SH-SY5Y (cell line): ENCODE measurements at regions not wholly inside any gene's neighbourhood (a gene's known extent, or its start where the extent isn't known, plus 50 kb on each side); places are given as distances from the start of the nearest gene placed in this dataset.

Source experiments
- GATA2 ChIP-seq: IDR thresholded peaks from 2 replicates; pipeline ENCODE4 v1.6.1; 2011; ENCODE audit warnings: mild to moderate bottlenecking, low read depth, low read length
- GATA3 ChIP-seq: IDR thresholded peaks from 2 replicates; pipeline ENCODE4 v1.6.1; 2011; ENCODE audit warnings: low read depth, mild to moderate bottlenecking, low read length, moderate library complexity

DNA sequence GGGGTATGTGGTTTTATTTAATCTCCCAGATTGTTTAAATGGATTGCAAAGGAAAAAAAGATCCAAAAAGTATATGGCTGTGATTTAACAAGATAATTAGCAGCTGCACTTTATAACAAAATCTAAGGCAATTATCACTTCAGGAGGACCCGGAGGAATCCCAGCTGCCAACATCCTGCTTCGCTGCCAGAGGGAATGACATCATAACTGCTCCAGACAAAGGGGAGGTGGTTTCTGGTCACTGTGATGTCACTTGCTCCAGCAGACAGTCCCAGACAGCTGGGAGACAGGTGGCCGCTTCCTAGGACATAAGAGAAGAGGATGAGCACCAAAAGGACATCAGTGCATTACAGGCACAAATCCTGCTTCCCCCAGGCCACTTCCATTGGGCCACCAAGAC, 371.0 kb downstream of the BCOR start:
- TF ChIP-seq GATA3 (no peak), GATA2 (no peak)

DNA sequence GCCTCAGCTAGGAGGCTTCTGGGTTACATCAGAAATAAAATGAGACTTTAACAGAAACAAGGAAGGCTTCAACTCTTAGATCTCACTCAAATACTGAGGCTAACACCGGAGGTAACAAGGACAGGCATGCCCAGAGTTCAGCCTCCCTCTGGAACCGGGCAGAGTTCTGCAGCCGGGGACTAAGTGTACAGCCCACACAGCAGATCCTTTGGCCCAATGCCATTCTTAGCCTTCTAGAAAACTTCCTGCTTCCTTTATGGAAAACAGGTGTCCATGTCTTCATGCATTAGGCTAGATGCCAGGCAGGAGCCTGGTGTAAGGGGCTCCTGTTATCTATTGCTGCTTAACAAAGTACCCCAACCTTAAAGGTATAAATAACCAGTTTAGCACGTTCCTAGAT, 369.7 kb downstream of the BCOR start:
- TF ChIP-seq GATA3 (no peak), GATA2 (0 out of 2 replicates have a peak, but pooled peaks have one; percentile 9)

DNA sequence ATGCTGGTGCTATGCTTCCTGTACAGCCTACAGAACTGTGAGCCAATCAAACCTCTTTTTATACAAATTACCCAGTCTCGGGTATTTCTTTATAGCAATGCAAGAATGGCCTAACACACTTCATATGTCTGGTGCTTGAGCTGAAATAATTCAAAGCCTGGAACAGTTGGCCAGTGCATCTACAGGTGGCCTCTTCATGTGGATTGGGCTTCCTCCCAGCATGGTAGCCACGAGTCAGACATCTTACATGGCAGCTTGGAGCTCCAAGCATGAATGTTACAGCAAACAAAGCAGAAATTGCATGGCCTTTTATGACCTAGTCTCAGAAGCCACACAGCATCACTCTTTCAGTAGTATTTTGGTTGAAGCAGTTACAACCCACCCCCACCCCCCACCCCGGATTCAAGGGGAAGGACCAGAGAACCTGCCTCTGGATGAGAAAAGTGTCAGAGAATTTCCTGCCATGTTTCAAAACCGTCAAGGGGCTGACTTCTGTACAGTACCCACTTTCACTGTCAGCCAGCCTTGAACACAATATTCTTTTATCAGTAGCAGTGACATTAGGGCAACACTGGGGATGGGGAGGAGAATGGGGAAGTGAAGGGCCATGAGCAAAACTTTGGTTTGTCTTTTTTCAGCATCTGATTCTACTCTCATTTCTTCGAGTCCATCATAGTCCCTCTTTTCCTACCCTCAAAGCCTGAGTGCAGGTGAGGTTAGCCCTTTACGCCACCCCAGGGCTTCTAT, 368.7 kb downstream of the BCOR start:
- no peak for TF ChIP-seq GATA2
- TF ChIP-seq GATA3, result no peak

DNA sequence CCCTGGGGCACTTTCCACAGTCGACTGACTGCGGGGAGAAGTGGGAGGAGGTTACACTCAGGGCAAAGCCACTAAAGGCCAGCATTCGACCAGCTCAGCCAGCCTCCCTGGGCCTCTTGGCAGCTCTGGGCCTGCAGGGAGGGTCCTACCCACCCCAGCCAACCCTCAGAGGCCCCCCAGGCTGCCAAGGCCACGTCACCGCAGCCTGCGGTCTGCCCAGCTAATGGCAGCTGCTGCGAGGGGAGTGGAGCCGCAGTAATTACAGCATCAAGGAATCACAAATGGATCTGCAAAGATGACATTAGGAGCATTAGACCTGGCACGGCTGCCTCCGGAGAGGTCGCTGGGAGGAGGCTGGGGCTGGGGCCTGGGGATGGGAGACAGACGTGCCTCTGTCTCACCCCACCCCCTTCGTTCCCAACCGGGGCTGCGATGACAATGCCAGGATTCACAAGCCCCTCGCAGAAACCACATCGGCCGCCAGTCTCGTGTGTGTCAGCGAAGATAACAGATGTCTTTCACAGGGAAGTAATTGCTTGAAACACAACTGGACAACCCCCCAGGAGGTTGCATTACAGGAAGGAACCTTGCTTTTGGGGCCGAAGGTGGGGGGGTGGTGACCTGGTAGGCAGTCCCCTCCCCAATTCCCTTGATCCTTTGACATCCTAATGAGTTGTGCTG, 367.6 kb downstream of the BCOR start:
- no peak for TF ChIP-seq GATA3
- no peak for TF ChIP-seq GATA2

DNA sequence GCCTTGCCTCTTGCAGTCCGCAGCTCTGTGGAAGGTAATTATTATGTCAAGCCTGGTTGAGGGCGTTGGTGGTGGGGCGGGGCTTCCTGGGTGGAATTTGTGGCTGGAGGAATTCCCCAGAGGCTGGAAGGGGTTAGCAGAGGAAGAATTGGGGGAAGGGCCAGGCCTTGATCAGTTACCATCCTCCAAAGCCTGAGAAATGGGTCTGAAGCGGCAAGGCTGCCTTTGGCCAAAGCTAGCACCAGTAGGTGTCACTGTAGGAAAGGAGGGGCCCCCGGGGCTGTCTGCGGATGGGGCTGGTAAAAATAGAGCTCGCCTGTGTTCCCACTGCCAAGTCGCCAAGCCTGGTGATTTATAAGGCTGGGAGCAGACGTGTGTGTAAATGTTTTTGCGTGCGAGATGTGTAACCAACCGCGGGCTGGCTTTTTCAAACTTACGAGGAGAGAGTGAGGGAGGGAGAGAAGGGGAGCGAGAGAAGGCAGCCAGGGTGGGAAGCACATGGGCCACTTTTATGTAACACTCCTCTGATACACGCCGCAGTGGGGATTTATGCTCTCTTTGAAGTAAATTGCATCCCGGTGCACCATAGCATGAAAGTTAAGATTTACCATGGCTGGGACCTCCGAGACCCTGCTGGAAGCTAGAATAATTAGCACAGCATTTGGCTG, 367.0 kb downstream of the BCOR start:
- TF ChIP-seq GATA3 (no peak), GATA2 (no peak)

DNA sequence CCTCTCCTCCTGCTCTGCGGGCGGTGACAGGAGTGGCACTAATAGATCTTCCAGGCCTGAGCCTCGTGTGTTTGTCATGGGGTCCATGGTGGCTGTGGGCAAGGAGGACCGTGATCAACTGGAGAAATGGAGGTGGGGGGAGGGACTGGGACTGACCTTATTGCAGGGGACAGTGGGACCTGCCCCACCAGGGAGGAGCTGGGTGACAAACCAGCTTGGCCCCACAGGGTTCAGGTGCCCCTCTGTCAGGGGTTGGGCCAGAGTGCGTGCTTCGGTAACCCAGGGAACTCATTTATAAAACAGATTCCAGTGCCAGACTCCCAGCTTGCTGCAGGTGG, 366.5 kb downstream of the BCOR start:
- no peak for TF ChIP-seq GATA2
- TF ChIP-seq GATA3, result no peak

DNA sequence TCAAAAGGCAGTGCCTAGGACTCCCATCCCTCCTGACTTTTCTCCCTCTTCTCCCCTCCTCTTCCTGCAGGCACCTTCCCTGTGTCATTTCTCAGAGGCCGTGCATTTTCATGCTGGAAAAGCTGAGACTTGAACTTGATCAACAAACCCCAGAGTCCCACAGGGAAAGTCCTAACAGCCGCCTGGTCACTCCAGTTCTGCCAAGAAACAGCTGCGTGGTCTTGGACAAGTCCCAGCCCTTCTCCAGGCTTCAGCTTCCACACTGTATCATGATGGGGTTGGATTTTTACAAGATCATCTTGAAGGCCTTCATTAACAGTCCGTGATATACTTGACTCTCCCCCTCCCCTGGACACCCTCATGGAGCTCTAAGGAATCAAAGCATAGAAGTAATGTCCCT, 366.0 kb downstream of the BCOR start:
- no peak for TF ChIP-seq GATA2
- TF ChIP-seq GATA3, result no peak

DNA sequence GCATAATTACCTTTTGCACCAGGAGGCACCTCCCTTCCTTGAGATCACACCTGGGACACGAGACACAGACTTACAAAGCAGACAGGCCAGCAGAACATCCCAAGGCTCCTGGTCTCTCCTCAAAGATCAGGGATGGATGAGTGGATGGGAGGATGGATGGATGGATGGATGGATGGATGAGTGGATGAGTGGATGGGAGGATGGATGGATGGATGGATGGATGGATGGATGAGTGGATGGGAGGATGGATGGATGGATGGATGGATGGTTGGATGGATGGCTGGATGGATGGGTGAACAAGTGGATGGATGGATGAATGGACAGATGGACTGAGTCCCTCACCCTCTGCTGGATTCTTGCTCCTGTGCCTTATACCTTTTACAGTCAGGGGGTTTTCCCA, 364.0 kb downstream of the BCOR start:
- TF ChIP-seq GATA2 (no peak), GATA3 (no peak)

DNA sequence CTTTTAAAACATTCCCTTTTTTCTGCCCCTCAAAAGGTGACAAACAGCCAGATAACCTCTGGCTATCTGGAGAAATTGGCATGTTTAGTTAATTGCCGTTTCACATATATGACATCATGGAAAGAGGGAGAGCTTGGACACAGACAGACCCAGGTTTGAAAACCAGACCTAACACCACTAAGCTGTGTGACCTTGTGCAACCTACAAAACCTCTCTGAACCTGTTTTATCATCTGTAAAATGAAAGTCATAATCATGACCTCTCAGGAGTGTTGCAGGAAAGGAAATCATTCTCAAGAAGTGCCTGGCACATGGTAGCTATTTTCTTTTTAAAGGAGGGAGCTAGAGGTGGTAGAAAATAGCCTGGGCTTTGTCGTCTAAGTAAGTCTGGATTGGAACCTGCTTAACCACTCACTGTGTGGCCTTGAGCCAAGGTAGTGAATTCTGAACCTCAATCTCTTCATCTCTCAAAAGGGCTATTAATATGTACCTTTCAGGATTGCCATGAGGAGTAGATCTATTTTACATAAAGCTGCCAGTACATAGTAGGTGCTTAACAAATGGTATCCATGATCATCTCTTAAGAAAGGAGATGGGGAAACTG, 363.5 kb downstream of the BCOR start:
- TF ChIP-seq GATA2 (no peak), GATA3 (no peak)

DNA sequence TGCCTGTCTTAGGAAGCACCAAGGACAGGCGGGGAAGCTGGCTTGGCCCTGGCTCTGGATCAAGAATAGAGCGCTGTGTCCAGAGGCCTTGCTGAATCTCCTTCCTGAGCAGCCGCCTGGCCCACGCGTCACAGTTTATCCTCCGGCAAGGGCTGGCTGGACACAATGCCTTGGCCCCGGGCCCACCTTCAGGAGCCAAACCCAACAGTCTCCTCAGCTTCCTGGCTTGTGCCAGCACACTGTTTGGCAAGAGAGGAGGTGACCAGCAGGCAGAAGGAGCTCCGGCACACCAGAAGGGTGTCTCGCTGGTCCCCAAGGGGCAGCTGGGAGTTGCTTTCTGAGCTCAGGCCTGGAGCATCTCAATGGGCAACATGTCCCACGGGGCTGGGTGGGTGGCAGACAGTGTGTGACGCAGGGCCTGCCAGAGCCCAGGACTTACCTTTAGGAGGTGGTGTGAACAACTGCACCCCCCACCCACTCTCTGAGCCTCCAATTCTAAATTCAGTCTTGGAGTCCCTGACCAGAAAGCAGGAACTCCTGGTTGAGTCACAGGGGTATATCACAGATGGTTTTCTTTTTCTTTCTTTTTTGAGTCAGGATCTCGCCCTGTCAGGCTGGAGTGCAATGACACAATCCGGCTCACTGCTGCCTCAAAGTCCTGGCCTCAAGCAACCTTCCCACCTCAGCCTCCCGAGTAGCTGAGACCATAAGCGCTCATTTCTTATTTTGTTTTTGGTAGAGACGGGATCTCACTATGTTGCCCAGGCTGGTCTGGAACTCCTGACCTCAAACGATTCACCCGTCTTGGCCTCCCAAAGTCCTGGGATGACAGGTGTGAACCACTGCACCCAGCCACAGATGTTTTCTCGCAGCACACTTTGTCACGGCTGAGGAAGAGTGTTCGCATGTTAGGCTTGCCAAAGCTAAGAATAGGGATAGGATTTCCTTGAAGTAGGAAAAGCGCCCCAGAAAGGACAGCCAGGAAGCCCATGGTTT, 361.2 kb downstream of the BCOR start:
- TF ChIP-seq GATA2, result no peak

DNA sequence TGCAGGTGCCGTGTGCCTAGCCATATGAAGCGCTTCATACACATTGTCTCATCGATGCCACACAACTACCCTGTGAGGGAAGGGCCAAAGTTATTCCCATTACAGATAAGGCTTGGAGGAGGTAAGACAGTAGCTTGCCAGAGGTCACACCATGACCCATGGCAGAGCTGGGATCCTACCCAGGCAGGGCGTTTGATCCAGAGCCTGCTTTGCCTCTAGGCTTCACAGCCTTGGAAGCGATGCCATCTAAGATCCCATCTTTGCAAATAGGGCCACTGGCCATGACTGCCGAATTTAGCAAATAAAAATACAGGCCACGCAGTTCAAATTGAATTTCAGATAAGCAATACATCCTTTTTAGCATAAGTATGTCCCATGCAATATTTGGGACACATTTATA, 358.2 kb downstream of the BCOR start:
- TF ChIP-seq GATA2 (peak; percentile 84), GATA3 (peak; percentile 60)

DNA sequence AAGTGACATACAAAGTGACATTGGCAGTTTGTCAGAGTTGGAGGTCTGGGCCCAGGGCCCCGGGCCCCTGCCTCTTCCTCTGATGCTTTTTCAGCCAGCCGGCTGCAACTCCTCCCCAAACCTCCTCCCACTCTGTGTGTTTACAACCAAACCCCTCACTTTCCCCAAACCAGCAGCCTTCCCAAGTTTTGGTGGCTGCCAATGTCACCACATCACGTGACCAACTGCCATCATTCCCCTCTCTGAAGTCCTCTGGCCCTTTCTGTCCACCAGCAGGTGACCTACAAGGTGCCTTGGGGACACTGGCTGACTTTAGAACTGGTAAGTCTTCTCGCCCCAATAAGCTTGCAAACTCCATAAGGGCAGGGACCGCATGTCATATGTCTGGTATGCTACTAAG, 357.7 kb downstream of the BCOR start:
- no peak for TF ChIP-seq GATA3
- no peak for TF ChIP-seq GATA2

DNA sequence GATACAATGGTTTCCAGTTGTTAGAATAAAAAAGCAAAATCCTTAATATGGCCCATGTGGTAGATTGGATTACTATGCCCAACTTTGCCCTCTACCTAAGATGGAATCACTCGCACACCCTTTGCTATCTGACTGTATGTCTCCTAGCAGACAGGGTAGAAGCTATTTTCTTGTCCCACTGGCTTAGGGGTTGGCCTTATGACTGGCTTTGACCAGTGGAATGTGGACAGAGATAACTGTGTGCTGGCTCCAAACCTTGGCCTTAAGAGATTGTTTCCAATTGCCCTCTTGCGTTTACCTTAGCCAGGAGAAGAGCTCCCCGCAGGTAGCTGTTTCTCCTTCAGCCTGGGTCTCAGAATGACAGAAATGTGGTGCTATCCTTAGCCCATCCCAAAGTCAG, 355.9 kb downstream of the BCOR start:
- TF ChIP-seq GATA3 (no peak), GATA2 (no peak)

DNA sequence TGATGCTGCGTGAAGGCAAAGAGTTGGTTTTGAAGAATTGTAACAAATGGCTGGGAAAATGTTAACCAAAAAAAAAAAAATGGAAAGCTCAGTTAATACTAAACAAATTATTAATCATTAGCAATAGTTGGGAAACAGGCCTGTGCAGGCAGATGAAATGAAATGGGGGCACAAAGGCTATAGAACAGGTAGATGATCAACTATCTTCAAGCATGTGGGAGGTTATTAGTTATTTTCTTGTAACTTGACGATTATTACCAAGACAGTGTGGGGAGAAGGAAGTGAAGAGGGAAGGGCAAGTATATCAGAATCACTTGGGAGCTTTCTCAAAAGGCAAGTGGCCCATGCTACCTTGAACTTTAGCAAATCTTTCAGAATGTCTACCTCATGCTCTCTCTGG, 351.9 kb downstream of the BCOR start:
- no peak for TF ChIP-seq GATA3
- TF ChIP-seq GATA2, result no peak

DNA sequence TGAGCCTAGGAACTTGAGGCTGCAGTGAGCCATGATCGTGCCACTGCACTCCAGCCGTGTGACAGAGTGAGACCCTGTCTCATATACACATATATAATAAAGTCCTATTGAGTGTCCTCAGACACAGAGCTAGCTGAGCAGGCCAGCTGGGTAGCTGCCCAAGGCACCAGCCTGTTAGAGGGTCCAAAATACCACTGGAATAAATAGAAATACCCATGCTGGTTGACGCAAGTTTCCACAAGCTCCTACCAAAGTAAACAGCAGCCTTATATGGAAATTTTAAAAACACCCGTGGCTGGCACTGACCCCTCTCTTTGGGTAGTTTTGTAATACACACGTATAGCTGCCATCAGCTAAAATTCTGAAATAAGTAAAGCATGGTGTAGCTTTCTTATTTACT, 348.6 kb downstream of the BCOR start:
- TF ChIP-seq GATA3 (no peak), GATA2 (no peak)

DNA sequence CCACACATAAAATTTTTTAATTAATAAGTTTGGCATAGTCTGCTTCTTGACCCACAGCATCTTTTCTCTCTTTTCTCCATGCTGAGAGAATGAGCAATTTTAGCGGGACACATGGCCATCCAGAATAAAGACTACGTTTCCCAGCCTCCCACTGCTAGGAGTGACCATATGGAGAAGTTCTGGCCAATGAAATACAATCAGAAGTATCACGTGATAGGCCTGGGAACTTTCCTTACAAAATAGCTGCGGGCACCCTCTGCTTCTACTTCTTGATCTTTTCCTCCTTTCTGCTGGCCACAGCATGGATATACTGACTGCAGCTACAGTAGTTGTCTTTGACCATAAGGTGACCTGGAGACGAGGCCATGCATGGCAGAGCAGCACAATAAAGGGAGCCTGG, 348.0 kb downstream of the BCOR start:
- TF ChIP-seq GATA3 (no peak), GATA2 (no peak)
